OCI-LY7 (cell line): ENCODE measurements at regions not wholly inside any gene's neighbourhood (a gene's known extent, or its start where the extent isn't known, plus 50 kb on each side); places are given as distances from the start of the nearest gene placed in this dataset.

Source experiments
- BruUV-seq: library from RNA; stranded (reverse); fragments of 400-500 nt; replicated peaks from 2 replicates; lab custom pipeline; 2021; lab: Mats Ljungman, UMichigan
- CTCF ChIA-PET: fragments of 300-600 bp; sonication (Branson Sonifier 250); formaldehyde crosslinking; loops from one replicate; lab custom pipeline; 2022; ENCODE audit warnings: antibody characterized with exemption; ENCODE audit not compliant: unreplicated experiment; lab: Charles Lee
- POLR2A ChIA-PET: fragments of 300-600 bp; sonication (Branson Sonifier 250); formaldehyde crosslinking; loops from one replicate; lab custom pipeline; 2022; ENCODE audit warnings: antibody characterized with exemption; lab: Charles Lee
- DNase-seq: peaks from one replicate; pipeline ENCODE4 v3.0.0-alpha.2; 2015; ENCODE audit warnings: low spot score
- H2AFZ ChIP-seq: fragments of 200-600 bp; sonication (generic), shearing (Covaris generic); 2 replicates; pipeline ENCODE4 v1.6.1; 2014; ENCODE audit warnings: mild to moderate bottlenecking, antibody characterized with exemption, low read length, moderate library complexity
- H3K27ac ChIP-seq: fragments of 200-600 bp; sonication (generic); 2 replicates; pipeline ENCODE4 v1.5.1; 2014; ENCODE audit warnings: mixed run types, low read depth, mild to moderate bottlenecking, moderate library complexity, low read length, inconsistent platforms; ENCODE audit not compliant: poor library complexity, severe bottlenecking
- H3K36me3 ChIP-seq: fragments of 200-600 bp; sonication (generic); 2 replicates; pipeline ENCODE4 v1.6.1; 2014; ENCODE audit warnings: mild to moderate bottlenecking, antibody characterized with exemption, low read length, moderate library complexity, mixed read lengths; ENCODE audit not compliant: insufficient read depth
- H3K4me1 ChIP-seq: fragments of 200-600 bp; sonication (generic); 2 replicates; pipeline ENCODE4 v1.5.1; 2014; ENCODE audit warnings: mild to moderate bottlenecking, low read length; ENCODE audit not compliant: insufficient read depth, poor library complexity, severe bottlenecking
- H3K4me2 ChIP-seq: fragments of 200-600 bp; sonication (generic); 2 replicates; pipeline ENCODE4 v1.6.1; 2014; ENCODE audit warnings: mild to moderate bottlenecking, low read length
- H3K4me3 ChIP-seq: fragments of 200-600 bp; sonication (generic); 2 replicates; pipeline ENCODE4 v1.5.1; 2014; ENCODE audit warnings: mild to moderate bottlenecking, low read depth, low read length; ENCODE audit not compliant: poor library complexity, severe bottlenecking
- H3K79me2 ChIP-seq: fragments of 200-600 bp; sonication (generic); 2 replicates; pipeline ENCODE4 v1.6.1; 2016; ENCODE audit warnings: low read depth, mild to moderate bottlenecking, low read length, moderate library complexity, mixed read lengths; ENCODE audit not compliant: insufficient read depth
- H3K9me2 ChIP-seq: fragments of 200-600 bp; sonication (generic); 2 replicates; pipeline ENCODE4 v1.6.1; 2016; ENCODE audit warnings: mild to moderate bottlenecking, low read length, mixed read lengths; ENCODE audit not compliant: insufficient read depth
- H3K9me3 ChIP-seq: fragments of 200-600 bp; sonication (generic); 2 replicates; pipeline ENCODE4 v1.6.1; 2014; ENCODE audit warnings: mild to moderate bottlenecking, mixed run types, low read length, mixed read lengths
- H4K20me1 ChIP-seq: fragments of 200-600 bp; sonication (generic); 2 replicates; pipeline ENCODE4 v1.6.1; 2014; ENCODE audit warnings: mild to moderate bottlenecking, antibody characterized with exemption, low read length, moderate library complexity, mixed read lengths; ENCODE audit not compliant: insufficient read depth
- CTCF ChIP-seq: fragments of 200-600 bp; sonication (generic); conservative IDR thresholded peaks from 2 replicates; pipeline ENCODE4 v1.5.1; 2014; ENCODE audit warnings: mild to moderate bottlenecking, antibody characterized with exemption, low read length, moderate library complexity, mixed read lengths
- EZH2phosphoT487 ChIP-seq: fragments of 200-600 bp; sonication (generic); IDR thresholded peaks from 2 replicates; pipeline ENCODE4 v1.6.1; 2018; ENCODE audit warnings: low read depth, borderline replicate concordance, mild to moderate bottlenecking, mixed run types, antibody characterized with exemption, low read length, moderate library complexity, mixed read lengths
- intact Hi-C: fragments of 100-400 bp; cut with micrococcal nuclease; formaldehyde crosslinking; loops from one replicate; pipeline ENCODE4 v1.10.0; 2022; ENCODE audit not compliant: unreplicated experiment

DNA sequence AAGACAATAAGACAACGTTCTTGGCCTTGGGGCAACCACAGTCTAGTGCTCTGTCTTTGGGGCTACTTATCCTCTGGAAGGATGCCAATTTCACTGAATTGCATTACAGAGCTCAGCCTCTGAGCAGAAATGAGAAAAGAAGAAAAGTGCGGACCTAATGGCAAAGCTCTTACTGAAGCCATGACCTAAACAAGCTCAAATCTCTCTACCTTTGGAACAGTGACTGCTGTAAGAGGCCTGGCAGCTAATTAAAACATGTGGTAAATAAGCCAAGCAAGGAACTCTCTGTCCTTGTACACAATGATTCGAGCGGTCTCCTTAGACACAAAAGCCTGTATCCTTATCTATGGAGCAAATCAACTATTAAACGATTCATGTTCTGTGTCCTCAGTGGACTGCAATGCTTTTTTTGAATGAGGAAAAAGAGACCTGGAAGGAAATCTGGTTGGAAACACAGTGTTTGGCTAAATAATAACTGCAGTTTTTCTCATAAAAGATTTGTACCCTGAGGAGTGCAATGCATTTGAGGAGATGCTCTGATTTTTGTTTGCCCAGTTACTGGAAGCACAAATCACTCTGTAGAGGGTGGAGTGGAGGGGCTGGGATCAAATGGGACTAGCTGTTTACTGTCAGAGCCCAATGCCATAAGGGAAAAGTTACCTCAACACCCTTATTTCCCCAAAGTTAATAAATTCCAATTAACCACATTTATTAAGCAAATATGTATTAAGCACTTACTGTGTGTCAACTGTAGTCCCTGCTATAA, 113.9 kb downstream of the NDUFA12 start:
- no peak for DNase-seq
- ChIA-PET CTCF (interaction anchor here (1.0 kb wide), 1 partner anchor 343 kb away, joined by 3 read pairs; no protein-coding TSS in a partner anchor), POLR2A (interaction anchor here (0.7 kb wide), 1 partner anchor 61 kb away, joined by 3 read pairs; no protein-coding TSS in a partner anchor)
- Histone ChIP-seq H3K79me2 (no peaks in the 10 kb centered on the region), H3K4me1 (no peaks in the 10 kb centered on the region), H3K9me2 (no peaks in the 10 kb centered on the region), H3K27ac (no peak overlapping the region), H3K4me3 (no peak overlapping the region), H2AFZ (no peak overlapping the region), H3K4me2 (no peak overlapping the region), H3K36me3 (no peaks in the 10 kb centered on the region), H3K9me3 (no peaks in the 10 kb centered on the region), H4K20me1 (no peaks in the 10 kb centered on the region)
- no peak for TF ChIP-seq EZH2phosphoT487
- TF ChIP-seq CTCF: no peak
- BruUV-seq: no TSS peak
- intact Hi-C loops: no loop called here

DNA sequence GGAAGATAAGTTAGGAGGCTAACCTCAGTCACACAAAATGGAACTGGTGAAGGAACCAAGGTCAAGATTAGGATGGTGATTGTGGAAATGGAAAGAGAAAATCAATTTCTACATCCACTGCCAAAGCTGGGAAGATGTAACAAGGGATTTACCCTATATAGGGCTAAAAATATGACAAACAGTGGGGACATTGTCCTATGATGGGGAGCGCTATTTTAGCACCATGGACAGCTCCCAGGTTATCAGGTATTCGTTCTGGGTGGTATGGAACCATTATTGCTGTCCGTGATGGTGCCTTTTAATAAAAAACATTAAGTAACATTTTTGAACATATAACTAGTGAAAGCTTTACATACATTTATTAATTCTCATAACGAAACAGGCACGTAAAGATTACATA, 124.0 kb downstream of the NDUFA12 start:
- no peaks in the 10 kb centered on the region for H3K79me2 ChIP-seq
- CTCF ChIA-PET: no interaction called here
- H3K27ac ChIP-seq: no peak overlapping the region
- no peak overlapping the region for H2AFZ ChIP-seq
- intact Hi-C loops: loop anchor here (5.0 kb wide), 4 partner anchors 317 to 732 kb away; partner anchors contain the start of gene PLXNC1
- peak; percentile 32 for DNase-seq
- H3K9me3 ChIP-seq: no peaks in the 10 kb centered on the region
- H3K4me2 ChIP-seq: no peak overlapping the region
- H3K36me3 ChIP-seq: no peaks in the 10 kb centered on the region
- peaks cover 10% of the 10 kb centered on the region for H3K4me1 ChIP-seq
- POLR2A ChIA-PET: interaction anchor here (0.8 to 0.9 kb wide), 2 partner anchors 14 to 117 kb away, joined by 3 to 5 read pairs; no protein-coding TSS in a partner anchor
- no peaks in the 10 kb centered on the region for H3K9me2 ChIP-seq
- TF ChIP-seq EZH2phosphoT487 (no peak), CTCF (no peak)
- no peak overlapping the region for H3K4me3 ChIP-seq
- no peaks in the 10 kb centered on the region for H4K20me1 ChIP-seq
- BruUV-seq: no TSS peak
